Muscle of back (tissue), 3 donors: ENCODE measurements at regions not wholly inside any gene's neighbourhood (a gene's known extent, or its start where the extent isn't known, plus 50 kb on each side); places are given as distances from the start of the nearest gene placed in this dataset.

Source experiments
- DNase-seq, 3 donors: peaks; one replicate each; pipeline versions ENCODE4 v3.0.0 to v3.0.0-alpha.2; 2013

- no peak for DNase-seq
Observed at GRCh38 chr1:116262207-116262994, 110.6 kb upstream of the ATP1A1 start.

GRCh38 chr1:116262995-116263385 is 110.1 kb upstream of the ATP1A1 start:
- DNase-seq, result no peak

DNA sequence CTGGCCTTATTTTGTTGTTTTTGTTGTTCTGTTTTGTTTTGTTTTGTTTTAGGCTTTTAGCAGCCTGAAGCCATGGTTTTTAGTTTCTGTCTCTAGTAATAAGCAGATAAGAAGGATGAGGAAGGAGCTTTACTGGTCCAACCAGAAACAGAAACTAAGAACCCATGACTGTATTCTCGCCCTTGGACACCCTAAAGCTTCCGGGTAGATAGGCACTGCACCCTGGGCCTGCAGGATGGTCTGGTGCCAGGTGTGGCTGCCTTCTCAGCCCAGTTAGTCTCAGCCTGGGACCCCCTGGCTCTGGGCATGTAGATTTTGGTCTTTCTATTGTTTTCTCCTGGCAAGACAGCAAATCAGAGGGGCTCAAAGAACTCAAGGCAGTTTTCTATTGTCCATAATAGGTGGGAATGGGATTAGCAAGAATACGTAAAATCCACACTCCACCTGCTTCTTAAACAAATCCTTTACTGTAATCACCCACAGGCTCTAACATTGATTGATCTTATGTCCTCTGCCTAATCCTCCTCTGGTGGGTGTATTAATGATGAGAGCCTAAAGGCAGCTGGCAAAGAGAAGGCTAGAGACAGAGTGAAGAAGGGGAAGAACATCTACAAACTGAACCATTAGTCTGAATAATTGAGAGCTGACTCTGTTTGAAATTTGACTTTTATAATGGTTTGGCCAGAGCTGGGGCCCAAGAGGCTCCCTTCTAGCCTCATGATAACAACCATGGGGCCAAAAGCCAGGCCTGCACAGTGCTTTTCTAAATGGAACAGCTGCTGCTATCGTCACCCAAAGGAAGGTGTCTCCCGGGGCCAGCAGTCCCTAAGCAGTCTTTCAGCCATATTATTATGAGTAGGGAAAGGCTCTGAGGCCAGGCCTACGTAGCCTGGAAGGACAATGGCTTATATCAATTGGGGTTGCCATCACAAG is 106.8 kb upstream of the ATP1A1 start:
- DNase-seq, result no peak

- DNase-seq, result no peak
Observed at GRCh38 chr1:116266864-116267212, 106.2 kb upstream of the ATP1A1 start.

DNA sequence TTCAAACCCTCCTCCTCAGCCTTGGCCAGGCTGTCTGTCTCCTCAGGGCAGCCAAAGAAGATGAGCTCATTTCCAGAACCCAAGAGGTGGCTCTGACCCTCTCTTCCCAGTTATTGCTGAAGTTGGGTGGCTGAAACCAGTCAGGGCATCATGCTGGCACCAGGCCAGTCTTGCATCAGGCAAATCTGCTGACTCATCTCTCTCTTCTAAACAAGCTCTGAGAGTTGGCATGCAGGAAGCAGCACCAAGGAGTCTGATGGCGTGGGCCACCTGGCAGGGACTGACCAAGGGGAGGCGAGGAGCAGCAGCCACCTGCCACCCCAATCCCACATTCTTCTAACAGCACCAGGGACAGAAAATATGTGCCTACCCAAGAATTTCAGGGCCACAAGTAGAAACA is 104.8 kb upstream of the ATP1A1 start:
- DNase-seq, result peak in 2 of 3 donors; percentile 12 to 14

GRCh38 chr1:116270316-116271057 is 102.6 kb upstream of the ATP1A1 start:
- no peak for DNase-seq

- DNase-seq, result peak; percentile 19 to 30 (median 21)
Observed at GRCh38 chr1:116273042-116273783, 99.8 kb upstream of the ATP1A1 start.

GRCh38 chr1:116276532-116276931 is 96.5 kb upstream of the ATP1A1 start:
- DNase-seq, result no peak

DNA sequence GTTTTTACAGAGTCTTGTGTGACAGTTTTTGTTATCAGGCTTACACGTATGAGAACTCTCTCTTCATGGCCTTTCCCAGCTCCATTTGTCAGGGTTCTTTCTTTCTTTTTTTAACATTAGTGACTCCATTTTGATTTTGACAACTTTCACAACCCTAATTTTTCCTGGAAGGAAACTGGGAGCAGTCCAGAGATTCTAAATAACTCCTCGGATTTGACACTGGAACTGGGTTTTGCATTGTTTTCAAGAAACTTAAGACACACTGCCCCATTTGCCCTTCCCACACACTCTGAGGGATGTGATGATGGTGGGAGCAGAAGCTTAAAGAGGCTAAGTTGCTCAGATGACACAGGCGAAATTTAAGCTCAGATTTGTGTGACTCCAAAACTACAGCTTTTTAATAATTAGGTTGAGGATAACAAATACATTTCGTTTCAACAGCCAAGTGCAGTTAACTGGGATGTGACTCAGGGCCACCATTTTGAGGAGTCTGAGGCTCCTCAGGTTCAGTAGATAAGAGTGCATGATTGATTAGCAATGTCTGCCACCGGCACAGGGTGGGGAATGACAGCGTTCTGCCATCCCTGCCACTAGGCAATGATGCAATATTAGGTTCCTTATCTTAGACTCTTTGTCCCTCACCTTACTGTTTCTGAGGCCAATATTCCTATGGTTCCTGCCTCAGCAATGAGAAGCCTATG is 95.1 kb upstream of the ATP1A1 start:
- no peak for DNase-seq

DNA sequence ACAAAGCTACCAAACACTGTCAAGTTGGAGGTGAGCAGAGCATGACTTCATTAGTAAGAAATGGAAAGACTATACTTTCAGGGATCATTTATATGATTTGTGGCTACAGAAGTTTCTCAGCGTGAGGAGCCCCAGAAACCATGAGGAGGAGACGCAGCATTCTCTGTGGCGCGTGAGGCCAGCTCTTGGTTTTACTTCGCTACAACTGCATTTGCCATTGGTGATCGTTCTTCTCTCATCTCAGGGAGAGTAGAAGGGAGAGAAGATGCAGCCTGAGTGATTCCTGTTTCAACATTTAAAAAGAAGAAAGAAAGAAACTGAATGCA is 94.5 kb upstream of the ATP1A1 start:
- DNase-seq, result no peak

- no peak for DNase-seq
Observed at GRCh38 chr1:116279715-116280114, 93.3 kb upstream of the ATP1A1 start.

- DNase-seq, result peak in 2 of 3 donors; percentile 28 to 29
Observed at GRCh38 chr1:116284819-116285390, 88.1 kb upstream of the ATP1A1 start.

GRCh38 chr1:116286541-116286971 is 86.5 kb upstream of the ATP1A1 start:
- no peak for DNase-seq

GRCh38 chr1:116287341-116288200 is 85.5 kb upstream of the ATP1A1 start:
- DNase-seq, result no peak

- no peak for DNase-seq
Observed at GRCh38 chr1:116288201-116288598, 84.8 kb upstream of the ATP1A1 start.

DNA sequence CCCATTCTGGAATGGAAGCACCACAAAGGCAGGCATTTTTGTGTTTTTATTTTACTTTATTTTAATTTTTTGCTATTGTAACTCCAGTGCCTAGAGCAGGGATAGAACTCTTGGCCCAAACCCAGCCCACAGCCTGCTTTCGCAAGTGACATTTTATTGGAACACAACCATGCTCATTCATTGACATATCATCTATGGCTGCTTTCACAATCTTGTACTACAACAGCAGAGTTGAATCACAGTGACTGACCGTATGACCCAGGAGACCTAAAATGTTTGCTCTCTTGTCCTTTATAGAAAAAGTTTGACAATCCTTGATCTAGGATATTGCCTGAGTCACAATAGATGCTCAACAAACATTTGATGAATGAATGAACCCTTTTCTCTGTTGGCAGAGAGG is 83.9 kb upstream of the ATP1A1 start:
- no peak for DNase-seq

DNA sequence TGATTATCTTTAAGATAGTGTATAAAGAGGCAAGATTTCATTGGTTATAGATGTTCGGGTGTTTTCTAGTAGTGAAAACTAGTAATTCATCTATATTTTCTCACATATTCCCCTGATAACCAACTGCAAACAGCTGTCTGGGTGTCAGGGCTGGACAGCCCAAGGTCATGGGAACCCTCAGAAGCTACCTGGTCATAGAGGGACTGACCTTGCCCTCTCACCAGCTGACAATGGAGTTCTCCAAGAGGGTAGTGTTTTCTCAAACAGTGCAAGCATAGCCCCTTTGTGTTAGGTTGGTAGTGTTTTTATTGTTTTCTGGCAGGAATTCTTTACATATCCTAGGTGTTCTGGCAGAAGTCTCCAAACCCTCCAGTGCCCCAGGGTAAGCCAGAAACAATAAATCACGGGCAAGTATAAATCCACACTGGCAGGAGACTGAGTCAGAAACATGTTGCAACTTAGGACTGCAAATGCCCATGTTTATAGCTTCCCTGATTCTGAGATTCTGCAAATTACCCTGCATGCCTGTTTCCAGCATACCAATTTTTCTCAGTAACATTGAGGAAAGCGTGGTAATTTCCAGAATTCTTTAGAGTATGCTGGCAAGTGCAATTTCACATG is 82.8 kb upstream of the ATP1A1 start:
- DNase-seq, result no peak

GRCh38 chr1:116291024-116291423 is 82.0 kb upstream of the ATP1A1 start:
- no peak for DNase-seq
